WTC11 (cell line): ENCODE measurements at regions not wholly inside any gene's neighbourhood (a gene's known extent, or its start where the extent isn't known, plus 50 kb on each side); places are given as distances from the start of the nearest gene placed in this dataset.

Source experiments
- ATAC-seq: fragments of 200-7000 bp; cut with Tn5 transposase; 2 replicates; pipeline ENCODE4 v1.10.0; 2021; ENCODE audit warnings: mild to moderate bottlenecking, moderate library complexity
- CTCF ChIA-PET: fragments of 300-600 bp; sonication (Branson Sonifier 250); formaldehyde crosslinking; loops from one replicate; lab custom pipeline; 2021; ENCODE audit warnings: antibody characterized with exemption; lab: Charles Lee
- POLR2A ChIA-PET: fragments of 350-600 bp; sonication (Branson Sonifier 250); formaldehyde crosslinking; loops from one replicate; lab custom pipeline; 2021; ENCODE audit warnings: antibody characterized with exemption; lab: Charles Lee
- DNase-seq: peaks from one replicate; pipeline ENCODE4 v3.0.0; 2021; ENCODE audit warnings: low spot score
- H3K27ac Mint-ChIP-seq: 2 replicates; pipeline ENCODE4 v1.8.0; 2021; ENCODE audit warnings: mixed read lengths
- H3K27me3 Mint-ChIP-seq: 2 replicates; pipeline ENCODE4 v1.8.0; 2021; ENCODE audit warnings: low read depth, mild to moderate bottlenecking, moderate library complexity, mixed read lengths
- H3K36me3 Mint-ChIP-seq: 2 replicates; pipeline ENCODE4 v1.8.0; 2021; ENCODE audit warnings: mixed read lengths
- H3K4me1 Mint-ChIP-seq: 2 replicates; pipeline ENCODE4 v1.8.0; 2022; ENCODE audit warnings: mixed read lengths
- H3K4me3 Mint-ChIP-seq: 2 replicates; pipeline ENCODE4 v1.8.0; 2021; ENCODE audit warnings: mild to moderate bottlenecking, moderate library complexity, mixed read lengths
- H3K9me3 Mint-ChIP-seq: 2 replicates; pipeline ENCODE4 v1.8.0; 2021; ENCODE audit warnings: mixed read lengths
- EMX1 ChIP-seq: fragments of 250-450 bp; sonication (Bioruptor Pico); IDR thresholded peaks from 2 replicates; pipeline ENCODE4 v1.8.0; 2021; ENCODE audit warnings: mild to moderate bottlenecking
- ESRRA ChIP-seq: sonication (generic); formaldehyde crosslinking; IDR thresholded peaks from 2 replicates; pipeline ENCODE4 v1.8.1; 2022; ENCODE audit warnings: mild to moderate bottlenecking, missing genetic modification reagents, borderline replicate concordance
- GRHL2 ChIP-seq: fragments of 250-450 bp; sonication (Bioruptor Pico); IDR thresholded peaks from 2 replicates; pipeline ENCODE4 v1.8.0; 2022; ENCODE audit warnings: mild to moderate bottlenecking, moderate library complexity; ENCODE audit not compliant: insufficient replicate concordance, severe bottlenecking
- KAT7 ChIP-seq: sonication (generic); formaldehyde crosslinking; IDR thresholded peaks from 2 replicates; pipeline ENCODE4 v1.8.1; 2023; ENCODE audit warnings: missing genetic modification reagents, mild to moderate bottlenecking, borderline replicate concordance
- NFE2L1 ChIP-seq: sonication (generic); formaldehyde crosslinking; IDR thresholded peaks from 2 replicates; pipeline ENCODE4 v1.8.1; 2023; ENCODE audit warnings: missing genetic modification reagents
- NR3C1 ChIP-seq: sonication (generic); formaldehyde crosslinking; conservative IDR thresholded peaks from 2 replicates; pipeline ENCODE4 v1.8.1; 2023; ENCODE audit warnings: low read depth, mild to moderate bottlenecking, missing genetic modification reagents
- OVOL2 ChIP-seq: fragments of 250-450 bp; sonication (Bioruptor Pico); IDR thresholded peaks from 2 replicates; pipeline ENCODE4 v1.9.0; 2021; ENCODE audit warnings: mild to moderate bottlenecking, borderline replicate concordance
- RORB ChIP-seq: fragments of 250-450 bp; sonication (Bioruptor Pico); IDR thresholded peaks from 2 replicates; pipeline ENCODE4 v1.9.0; 2021; ENCODE audit warnings: mild to moderate bottlenecking
- SP1 ChIP-seq: sonication (generic); formaldehyde crosslinking; conservative IDR thresholded peaks from 2 replicates; pipeline ENCODE4 v1.8.1; 2022; ENCODE audit warnings: missing genetic modification reagents
- ZNF263 ChIP-seq: sonication (generic); formaldehyde crosslinking; IDR thresholded peaks from 2 replicates; pipeline ENCODE4 v1.8.1; 2022; ENCODE audit warnings: low read depth, mild to moderate bottlenecking, moderate library complexity, missing genetic modification reagents
- TF ChIP-seq, protein P1 (sequence below): fragments of 250-450 bp; sonication (Bioruptor Pico); IDR thresholded peaks from 2 replicates; pipeline ENCODE4 v1.8.0; 2021; ENCODE audit warnings: mild to moderate bottlenecking
- TF ChIP-seq, protein P2 (sequence below): sonication (generic); formaldehyde crosslinking; IDR thresholded peaks from 2 replicates; pipeline ENCODE4 v1.8.1; 2022; ENCODE audit warnings: missing genetic modification reagents, borderline replicate concordance
- TF ChIP-seq, protein P3 (sequence below): fragments of 250-450 bp; sonication (Bioruptor Pico); IDR thresholded peaks from 2 replicates; pipeline ENCODE4 v1.9.0; 2021; ENCODE audit warnings: mild to moderate bottlenecking, borderline replicate concordance
- TF ChIP-seq, protein P4 (sequence below): sonication (generic); formaldehyde crosslinking; IDR thresholded peaks from 2 replicates; pipeline ENCODE4 v1.8.0; 2022; ENCODE audit warnings: mild to moderate bottlenecking, missing genetic modification reagents
- TF ChIP-seq, protein P5 (sequence below): sonication (generic); formaldehyde crosslinking; IDR thresholded peaks from 2 replicates; pipeline ENCODE4 v1.8.1; 2023; ENCODE audit warnings: mild to moderate bottlenecking, missing genetic modification reagents, moderate library complexity
- TF ChIP-seq, protein P6 (sequence below): fragments of 250-450 bp; sonication (Bioruptor Pico); IDR thresholded peaks from 2 replicates; pipeline ENCODE4 v2.1.2; 2022; ENCODE audit warnings: mild to moderate bottlenecking, moderate library complexity
- TF ChIP-seq, protein P7 (sequence below): sonication (generic); formaldehyde crosslinking; IDR thresholded peaks from 2 replicates; pipeline ENCODE4 v1.8.0; 2022; ENCODE audit warnings: mild to moderate bottlenecking, missing genetic modification reagents

DNA sequence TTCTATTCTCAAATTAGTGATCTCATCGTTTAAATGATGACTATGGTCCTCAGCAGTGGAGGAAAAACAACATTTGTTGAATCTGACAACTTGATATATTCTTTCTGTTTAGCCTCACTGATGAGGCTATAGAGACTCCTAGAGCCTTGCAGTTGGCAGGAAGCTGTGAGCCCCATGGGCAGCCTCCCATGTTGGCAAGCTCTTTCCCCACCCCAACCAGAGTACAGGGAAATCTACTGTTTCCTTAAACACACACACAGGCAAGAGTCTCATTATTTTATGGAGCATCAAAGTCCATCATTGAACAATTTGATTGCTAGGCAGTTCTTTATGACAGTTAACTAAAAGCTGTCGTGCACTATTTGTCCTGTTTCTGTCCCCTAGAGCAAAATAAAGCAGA, 498.2 kb upstream of the CITED2 start (continued):
- TF ChIP-seq SP1 (CRISPR knock-in tag) (no peak), ZNF263 (CRISPR knock-in tag) (no peak), GRHL2 (CRISPR knock-in tag) (no peak)
- TF ChIP-seq, protein P1, sequence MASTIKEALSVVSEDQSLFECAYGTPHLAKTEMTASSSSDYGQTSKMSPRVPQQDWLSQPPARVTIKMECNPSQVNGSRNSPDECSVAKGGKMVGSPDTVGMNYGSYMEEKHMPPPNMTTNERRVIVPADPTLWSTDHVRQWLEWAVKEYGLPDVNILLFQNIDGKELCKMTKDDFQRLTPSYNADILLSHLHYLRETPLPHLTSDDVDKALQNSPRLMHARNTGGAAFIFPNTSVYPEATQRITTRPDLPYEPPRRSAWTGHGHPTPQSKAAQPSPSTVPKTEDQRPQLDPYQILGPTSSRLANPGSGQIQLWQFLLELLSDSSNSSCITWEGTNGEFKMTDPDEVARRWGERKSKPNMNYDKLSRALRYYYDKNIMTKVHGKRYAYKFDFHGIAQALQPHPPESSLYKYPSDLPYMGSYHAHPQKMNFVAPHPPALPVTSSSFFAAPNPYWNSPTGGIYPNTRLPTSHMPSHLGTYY (CRISPR knock-in tag): no peak
- TF ChIP-seq, protein P2, sequence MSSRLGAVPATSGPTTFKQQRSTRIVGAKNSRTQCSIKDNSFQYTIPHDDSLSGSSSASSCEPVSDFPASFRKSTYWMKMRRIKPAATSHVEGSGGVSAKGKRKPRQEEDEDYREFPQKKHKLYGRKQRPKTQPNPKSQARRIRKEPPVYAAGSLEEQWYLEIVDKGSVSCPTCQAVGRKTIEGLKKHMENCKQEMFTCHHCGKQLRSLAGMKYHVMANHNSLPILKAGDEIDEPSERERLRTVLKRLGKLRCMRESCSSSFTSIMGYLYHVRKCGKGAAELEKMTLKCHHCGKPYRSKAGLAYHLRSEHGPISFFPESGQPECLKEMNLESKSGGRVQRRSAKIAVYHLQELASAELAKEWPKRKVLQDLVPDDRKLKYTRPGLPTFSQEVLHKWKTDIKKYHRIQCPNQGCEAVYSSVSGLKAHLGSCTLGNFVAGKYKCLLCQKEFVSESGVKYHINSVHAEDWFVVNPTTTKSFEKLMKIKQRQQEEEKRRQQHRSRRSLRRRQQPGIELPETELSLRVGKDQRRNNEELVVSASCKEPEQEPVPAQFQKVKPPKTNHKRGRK (CRISPR knock-in tag): no peak
- TF ChIP-seq, protein P3, sequence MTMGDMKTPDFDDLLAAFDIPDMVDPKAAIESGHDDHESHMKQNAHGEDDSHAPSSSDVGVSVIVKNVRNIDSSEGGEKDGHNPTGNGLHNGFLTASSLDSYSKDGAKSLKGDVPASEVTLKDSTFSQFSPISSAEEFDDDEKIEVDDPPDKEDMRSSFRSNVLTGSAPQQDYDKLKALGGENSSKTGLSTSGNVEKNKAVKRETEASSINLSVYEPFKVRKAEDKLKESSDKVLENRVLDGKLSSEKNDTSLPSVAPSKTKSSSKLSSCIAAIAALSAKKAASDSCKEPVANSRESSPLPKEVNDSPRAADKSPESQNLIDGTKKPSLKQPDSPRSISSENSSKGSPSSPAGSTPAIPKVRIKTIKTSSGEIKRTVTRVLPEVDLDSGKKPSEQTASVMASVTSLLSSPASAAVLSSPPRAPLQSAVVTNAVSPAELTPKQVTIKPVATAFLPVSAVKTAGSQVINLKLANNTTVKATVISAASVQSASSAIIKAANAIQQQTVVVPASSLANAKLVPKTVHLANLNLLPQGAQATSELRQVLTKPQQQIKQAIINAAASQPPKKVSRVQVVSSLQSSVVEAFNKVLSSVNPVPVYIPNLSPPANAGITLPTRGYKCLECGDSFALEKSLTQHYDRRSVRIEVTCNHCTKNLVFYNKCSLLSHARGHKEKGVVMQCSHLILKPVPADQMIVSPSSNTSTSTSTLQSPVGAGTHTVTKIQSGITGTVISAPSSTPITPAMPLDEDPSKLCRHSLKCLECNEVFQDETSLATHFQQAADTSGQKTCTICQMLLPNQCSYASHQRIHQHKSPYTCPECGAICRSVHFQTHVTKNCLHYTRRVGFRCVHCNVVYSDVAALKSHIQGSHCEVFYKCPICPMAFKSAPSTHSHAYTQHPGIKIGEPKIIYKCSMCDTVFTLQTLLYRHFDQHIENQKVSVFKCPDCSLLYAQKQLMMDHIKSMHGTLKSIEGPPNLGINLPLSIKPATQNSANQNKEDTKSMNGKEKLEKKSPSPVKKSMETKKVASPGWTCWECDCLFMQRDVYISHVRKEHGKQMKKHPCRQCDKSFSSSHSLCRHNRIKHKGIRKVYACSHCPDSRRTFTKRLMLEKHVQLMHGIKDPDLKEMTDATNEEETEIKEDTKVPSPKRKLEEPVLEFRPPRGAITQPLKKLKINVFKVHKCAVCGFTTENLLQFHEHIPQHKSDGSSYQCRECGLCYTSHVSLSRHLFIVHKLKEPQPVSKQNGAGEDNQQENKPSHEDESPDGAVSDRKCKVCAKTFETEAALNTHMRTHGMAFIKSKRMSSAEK (CRISPR knock-in tag): no peak

DNA sequence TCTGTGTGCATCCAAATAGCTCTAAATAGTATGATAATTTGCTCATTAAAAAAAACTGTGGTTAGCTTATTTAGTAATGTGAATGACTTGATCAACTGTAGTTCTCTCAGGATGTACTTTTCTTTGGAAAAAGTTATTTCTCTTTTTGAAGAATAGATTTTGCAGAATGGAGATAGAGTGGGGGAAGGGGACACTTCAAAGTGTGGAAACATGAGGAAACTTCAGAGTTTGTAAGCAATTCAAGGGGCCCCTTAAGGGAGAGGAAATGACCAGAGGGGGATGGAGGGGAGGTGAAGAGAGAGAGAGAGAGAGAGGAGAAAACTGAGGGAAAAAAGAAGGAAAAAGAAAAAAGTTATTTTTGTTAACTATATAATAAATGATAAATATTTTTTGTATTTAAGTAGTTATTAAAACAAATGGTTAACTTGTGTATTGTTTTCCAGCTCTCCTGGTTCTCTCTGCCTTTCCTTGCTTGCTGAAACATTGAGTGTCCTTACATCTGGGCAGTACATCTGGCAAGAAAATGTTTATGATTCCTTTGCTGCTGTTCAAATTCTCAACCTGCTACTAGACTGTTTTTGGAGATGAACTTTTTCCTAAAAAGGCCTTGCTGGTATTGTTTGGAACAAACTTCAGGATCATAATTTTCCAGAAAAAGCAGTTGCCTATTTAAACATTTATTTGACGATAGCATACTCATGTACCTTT, 497.5 kb upstream of the CITED2 start:
- H3K4me3 Mint-ChIP-seq: no peak overlapping the region
- ChIA-PET CTCF (no interaction called here), POLR2A (no interaction called here)
- no peak for ATAC-seq
- H3K36me3 Mint-ChIP-seq: no peaks in the 10 kb centered on the region
- TF ChIP-seq RORB (no peak), OVOL2 (CRISPR knock-in tag) (no peak), NR3C1 (CRISPR knock-in tag) (no peak), KAT7 (CRISPR knock-in tag) (no peak), EMX1 (CRISPR knock-in tag) (no peak), NFE2L1 (no peak), ESRRA (no peak)
- TF ChIP-seq, protein P4, sequence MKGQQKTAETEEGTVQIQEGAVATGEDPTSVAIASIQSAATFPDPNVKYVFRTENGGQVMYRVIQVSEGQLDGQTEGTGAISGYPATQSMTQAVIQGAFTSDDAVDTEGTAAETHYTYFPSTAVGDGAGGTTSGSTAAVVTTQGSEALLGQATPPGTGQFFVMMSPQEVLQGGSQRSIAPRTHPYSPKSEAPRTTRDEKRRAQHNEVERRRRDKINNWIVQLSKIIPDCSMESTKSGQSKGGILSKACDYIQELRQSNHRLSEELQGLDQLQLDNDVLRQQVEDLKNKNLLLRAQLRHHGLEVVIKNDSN (CRISPR knock-in tag): no peak
- TF ChIP-seq, protein P5, sequence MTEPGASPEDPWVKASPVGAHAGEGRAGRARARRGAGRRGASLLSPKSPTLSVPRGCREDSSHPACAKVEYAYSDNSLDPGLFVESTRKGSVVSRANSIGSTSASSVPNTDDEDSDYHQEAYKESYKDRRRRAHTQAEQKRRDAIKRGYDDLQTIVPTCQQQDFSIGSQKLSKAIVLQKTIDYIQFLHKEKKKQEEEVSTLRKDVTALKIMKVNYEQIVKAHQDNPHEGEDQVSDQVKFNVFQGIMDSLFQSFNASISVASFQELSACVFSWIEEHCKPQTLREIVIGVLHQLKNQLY: no peak
- TF ChIP-seq, protein P6, sequence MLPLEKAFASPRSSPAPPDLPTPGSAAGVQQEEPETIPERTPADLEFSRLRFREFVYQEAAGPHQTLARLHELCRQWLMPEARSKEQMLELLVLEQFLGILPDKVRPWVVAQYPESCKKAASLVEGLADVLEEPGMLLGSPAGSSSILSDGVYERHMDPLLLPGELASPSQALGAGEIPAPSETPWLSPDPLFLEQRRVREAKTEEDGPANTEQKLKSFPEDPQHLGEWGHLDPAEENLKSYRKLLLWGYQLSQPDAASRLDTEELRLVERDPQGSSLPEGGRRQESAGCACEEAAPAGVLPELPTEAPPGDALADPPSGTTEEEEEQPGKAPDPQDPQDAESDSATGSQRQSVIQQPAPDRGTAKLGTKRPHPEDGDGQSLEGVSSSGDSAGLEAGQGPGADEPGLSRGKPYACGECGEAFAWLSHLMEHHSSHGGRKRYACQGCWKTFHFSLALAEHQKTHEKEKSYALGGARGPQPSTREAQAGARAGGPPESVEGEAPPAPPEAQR (CRISPR knock-in tag): no peak
- TF ChIP-seq, protein P7, sequence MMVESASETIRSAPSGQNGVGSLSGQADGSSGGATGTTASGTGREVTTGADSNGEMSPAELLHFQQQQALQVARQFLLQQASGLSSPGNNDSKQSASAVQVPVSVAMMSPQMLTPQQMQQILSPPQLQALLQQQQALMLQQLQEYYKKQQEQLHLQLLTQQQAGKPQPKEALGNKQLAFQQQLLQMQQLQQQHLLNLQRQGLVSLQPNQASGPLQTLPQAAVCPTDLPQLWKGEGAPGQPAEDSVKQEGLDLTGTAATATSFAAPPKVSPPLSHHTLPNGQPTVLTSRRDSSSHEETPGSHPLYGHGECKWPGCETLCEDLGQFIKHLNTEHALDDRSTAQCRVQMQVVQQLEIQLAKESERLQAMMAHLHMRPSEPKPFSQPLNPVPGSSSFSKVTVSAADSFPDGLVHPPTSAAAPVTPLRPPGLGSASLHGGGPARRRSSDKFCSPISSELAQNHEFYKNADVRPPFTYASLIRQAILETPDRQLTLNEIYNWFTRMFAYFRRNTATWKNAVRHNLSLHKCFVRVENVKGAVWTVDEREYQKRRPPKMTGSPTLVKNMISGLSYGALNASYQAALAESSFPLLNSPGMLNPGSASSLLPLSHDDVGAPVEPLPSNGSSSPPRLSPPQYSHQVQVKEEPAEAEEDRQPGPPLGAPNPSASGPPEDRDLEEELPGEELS (CRISPR knock-in tag): no peak
- TF ChIP-seq, protein P2 (CRISPR knock-in tag): no peak
- no peaks in the 10 kb centered on the region for H3K9me3 Mint-ChIP-seq
- DNase-seq: no peak
- peaks cover 22% of the 10 kb centered on the region for H3K4me1 Mint-ChIP-seq
- H3K27ac Mint-ChIP-seq: no peak overlapping the region
- H3K27me3 Mint-ChIP-seq: no peaks in the 10 kb centered on the region
